GM21723 (cell line): ENCODE measurements at regions not wholly inside any gene's neighbourhood (a gene's known extent, or its start where the extent isn't known, plus 50 kb on each side); places are given as distances from the start of the nearest gene placed in this dataset.
"Not testable (repeated sequence)": the region's sequence is repeated elsewhere in the genome, so short reads cannot be mapped to it uniquely, and the experiment has no call there.

Source experiments
- ATAC-seq: cut with Tn5 transposase; IDR thresholded peaks from one replicate; pipeline ENCODE4 v1.9.1; 2021; ENCODE audit warnings: mild to moderate bottlenecking, moderate library complexity; ENCODE audit not compliant: unreplicated experiment

DNA sequence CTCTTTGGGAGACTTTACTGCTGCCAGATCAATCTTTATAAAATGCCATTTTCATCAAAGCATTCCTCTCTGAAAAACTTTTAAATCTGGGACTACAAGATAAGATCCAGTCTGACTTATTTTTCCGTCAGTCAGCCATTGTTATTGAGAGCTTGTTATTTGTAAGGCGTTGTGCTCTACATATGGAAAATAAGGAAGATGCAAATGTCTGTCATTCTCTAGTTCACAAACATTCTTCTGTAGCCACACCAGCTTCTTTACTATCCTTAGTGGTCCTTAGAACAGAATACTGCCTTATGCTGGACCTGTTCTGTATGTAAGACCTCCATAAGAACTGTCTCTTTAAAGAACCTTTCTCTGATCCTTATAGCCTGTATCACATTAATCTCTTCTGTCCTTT lies 120.3 kb upstream of the NBPF19 start:
- not testable (repeated sequence) for ATAC-seq

GRCh38 chr1:149355748-149356147 lies 119.1 kb upstream of the NBPF19 start:
- not testable (repeated sequence) for ATAC-seq

- not testable (repeated sequence) for ATAC-seq
Observed at GRCh38 chr1:149356152-149356551, 118.7 kb upstream of the NBPF19 start.

DNA sequence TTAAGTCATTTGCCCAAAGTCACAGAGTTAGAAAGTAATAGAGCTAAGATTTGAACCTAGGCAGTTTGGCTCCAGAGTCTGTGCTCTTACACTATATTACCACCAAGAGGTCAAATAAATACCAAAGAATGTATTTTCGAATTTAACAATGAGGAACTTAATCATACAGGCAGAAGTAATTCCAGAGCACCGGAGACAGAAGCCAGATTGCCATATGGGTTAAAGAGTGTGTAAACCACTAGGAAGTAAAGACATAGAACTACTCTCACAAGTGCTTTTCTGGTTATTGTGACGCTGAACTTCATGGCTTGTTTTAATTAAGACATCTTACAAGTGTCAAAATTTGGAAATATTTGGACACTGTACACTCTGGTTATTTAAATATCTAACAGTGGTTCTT lies 114.5 kb upstream of the NBPF19 start:
- ATAC-seq, result not testable (repeated sequence)

GRCh38 chr1:149361310-149361709 lies 113.5 kb upstream of the NBPF19 start:
- not testable (repeated sequence) for ATAC-seq

DNA sequence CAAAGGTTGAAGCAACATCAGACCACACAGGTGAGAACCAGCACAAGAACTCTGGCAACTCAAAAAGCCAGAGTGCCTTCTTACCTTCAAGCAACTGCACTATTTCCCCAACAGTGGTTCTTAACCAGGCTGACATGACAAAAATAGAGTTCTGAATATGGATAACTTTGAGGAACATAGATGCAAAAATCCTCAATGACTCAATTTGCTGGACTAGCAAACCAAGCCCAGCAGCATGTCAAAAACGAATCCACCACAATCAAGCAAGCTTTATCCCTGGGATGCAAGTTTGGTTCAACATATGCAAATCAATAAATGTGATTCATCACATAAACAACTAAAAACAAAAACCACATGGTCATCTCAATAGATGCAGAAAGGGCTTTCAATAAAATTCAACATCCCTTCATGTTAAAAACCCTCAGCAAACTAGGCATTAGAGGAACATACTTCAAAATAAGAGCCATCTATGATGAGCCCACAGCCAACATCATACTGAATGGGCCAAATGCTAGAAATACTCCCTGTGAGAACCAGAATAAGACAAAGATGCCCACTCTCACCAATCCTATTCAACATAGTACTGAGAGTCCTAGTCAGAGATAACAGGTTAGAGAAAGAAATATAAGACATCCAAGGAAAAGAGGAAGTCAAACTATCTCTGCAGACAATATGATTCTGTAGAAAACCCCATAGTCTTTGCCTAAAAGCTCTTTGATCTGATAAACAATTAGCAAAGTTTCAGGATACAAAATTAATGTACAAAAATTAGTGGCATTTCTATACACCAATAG lies 110.5 kb upstream of the NBPF19 start:
- not testable (repeated sequence) for ATAC-seq

- not testable (repeated sequence) for ATAC-seq
Observed at GRCh38 chr1:149366402-149366801, 108.4 kb upstream of the NBPF19 start.

GRCh38 chr1:149367472-149368044 lies 107.3 kb upstream of the NBPF19 start:
- not testable (repeated sequence) for ATAC-seq

GRCh38 chr1:149368337-149368736 lies 106.5 kb upstream of the NBPF19 start:
- not testable (repeated sequence) for ATAC-seq

DNA sequence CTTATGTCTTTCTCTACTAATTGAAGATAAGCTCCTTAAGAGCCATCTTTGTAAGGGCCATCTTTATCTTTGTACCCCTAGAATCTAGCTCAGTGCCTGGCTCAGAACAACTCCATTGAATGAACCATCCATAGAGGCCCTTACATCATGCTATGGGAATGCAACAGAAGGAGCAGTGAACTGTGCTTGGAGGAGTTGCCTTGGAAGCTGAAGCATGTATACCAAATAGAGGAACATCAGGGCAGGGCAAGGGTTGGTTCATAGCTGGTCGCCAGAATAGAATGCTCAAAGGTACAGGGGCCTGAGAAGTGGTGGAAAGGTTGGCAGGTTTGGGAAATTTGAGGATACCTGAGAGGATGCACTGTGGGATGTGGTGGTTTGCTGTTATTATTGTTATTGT lies 105.8 kb upstream of the NBPF19 start:
- not testable (repeated sequence) for ATAC-seq

DNA sequence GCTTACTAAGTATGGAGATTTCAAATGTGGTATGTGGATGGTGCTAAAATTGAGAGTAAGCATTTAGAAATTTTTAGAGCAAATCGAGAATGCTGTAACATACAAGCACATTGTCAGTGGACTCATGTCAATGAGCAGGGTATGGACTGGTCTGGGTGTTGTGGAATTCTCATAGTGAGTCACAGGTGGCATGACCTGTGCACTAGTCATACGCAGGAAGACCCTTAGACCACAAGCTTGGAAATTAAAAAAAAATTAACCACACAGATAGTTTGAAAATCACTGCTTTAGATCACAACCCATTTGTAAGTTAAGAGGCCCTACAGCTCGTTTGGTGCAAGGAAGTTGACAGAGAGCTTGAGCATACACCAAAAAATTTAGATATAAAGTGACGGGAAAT lies 102.9 kb upstream of the NBPF19 start:
- ATAC-seq, result not testable (repeated sequence)

DNA sequence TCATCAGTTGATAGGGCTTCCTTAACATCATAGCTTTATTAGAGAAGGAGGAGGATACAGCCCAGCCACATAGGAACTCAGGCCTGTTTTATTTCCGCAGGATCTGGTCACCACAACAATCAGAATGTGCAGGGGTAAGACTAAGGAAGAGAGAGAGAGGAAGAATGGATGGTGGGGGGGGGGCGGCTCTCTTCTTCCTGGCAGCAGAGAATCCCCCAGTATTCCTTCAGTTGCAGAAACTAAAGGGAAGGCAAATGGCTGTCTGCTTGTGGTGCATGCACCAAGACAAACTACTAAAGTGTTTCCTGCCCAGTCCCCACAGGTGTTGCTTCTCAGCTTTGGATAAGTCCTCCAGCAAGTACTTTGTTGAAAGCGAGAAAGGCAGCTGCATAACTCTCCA lies 96.4 kb upstream of the NBPF19 start:
- ATAC-seq, result not testable (repeated sequence)

DNA sequence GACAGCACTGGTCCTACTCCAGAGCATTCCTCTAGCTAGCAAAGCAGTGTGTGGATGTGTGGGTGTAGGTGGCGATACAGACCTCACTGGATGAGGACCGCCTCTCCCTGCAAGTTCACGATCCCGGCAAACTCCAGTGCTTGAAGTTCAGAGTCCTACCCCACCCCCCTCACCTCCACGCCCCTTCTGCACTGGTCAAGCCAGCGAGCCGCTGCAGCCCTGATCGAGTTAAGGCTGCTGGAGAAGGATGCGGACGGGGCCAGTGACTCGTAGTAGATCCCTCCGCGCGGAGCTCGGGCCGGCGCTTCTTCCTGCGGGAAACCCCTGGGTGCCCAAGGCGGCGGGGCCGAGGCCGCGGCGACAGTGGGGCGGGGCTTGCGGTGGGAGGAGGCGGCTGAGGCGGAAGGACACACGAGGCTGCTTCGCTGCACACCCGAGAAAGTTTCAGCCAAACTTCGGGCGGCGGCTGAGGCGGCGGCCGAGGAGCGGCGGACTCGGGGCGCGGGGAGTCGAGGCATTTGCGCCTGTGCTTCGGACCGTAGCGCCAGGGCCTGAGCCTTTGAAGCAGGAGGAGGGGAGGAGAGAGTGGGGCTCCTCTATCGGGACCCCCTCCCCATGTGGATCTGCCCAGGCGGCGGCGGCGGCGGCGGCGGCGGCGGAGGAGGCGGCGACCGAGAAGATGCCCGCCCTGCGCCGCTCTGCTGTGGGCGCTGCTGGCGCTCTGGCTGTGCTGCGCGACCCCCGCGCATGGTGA lies 84.5 kb upstream of the NBPF19 start:
- ATAC-seq, result not testable (repeated sequence)

GRCh38 chr1:149390931-149391330 lies 83.9 kb upstream of the NBPF19 start:
- ATAC-seq, result not testable (repeated sequence)

GRCh38 chr1:149395802-149396201 lies 79.0 kb upstream of the NBPF19 start:
- ATAC-seq, result not testable (repeated sequence)

- not testable (repeated sequence) for ATAC-seq
Observed at GRCh38 chr1:149398527-149398926, 76.3 kb upstream of the NBPF19 start.

DNA sequence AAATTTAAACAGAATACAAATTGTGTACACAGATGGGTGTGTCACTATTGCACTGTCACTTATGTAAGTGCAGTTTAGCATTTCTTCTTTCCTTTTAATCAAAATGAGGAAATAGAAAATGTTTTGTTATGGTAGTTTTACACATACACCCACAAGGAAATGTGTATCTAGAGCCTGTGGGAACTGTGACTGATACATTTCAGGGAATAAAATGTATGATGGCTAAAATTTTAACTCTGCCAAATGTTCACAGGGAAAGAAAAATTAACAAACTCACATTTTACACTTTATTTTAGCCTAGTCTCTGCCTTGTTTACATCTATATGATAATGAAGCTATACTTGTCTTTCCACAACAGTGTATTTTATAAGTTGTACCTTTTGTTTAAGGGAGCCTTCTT lies 66.4 kb upstream of the NBPF19 start:
- ATAC-seq, result not testable (repeated sequence)

DNA sequence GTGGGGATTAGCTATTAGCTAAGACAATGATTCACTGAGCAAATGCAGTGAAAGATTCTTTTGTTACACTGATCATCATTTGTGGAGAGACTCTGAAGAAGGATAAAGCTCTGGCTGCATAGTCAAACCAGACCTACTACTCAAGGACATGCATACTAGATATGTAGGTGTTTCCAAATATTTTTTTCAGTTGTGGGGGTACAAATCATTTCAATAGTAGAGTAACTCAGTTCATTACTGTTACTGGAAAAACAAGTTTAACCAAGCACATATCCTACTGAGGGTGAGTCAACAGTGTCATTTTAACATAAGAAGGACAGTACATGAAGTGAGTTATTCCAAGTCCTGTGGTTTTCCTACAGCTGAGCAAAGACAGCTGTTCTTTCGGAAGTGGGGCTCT lies 59.5 kb upstream of the NBPF19 start:
- not testable (repeated sequence) for ATAC-seq

DNA sequence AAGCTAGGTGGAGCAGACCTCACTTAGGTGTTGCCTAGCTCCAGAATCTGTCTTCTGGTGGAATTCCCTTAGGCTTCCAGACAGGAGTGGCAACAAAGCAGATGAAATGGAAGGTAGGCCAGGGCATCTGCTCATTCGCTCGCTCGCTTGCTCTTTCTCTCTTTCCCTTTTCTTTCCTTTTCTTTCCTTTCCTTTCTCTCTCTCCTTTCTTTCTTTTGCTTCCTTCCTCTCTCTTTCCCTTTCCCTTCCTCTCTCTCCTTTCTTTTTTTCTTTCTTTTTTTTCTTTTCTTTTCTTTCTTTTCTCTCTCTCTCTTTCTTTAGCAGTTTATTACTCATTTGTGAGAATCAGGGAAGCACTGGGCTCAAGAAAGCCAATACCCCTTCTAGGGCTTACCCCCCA lies 56.1 kb upstream of the NBPF19 start:
- not testable (repeated sequence) for ATAC-seq

DNA sequence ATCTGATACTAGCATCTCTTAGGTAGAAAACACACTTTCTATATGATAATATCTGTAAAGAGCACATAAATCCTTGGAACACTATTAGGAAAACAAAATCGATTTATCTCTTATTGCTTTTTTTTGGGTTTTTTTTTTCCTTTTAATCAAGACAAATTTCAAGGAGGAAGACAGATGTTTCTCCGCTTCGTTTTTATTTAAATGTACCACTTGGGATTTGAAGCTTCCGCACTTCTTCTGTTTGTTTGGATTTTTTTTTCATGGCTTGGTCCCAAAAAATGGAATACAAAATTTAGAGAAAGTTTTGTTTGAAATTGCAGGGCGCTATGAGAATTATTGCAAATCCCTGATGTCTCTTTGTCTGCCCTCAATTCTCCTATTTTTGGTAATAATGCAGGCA lies 51.7 kb upstream of the NBPF19 start:
- ATAC-seq, result not testable (repeated sequence)
